Head of caudate nucleus (tissue), 42 donors: ENCODE measurements at regions not wholly inside any gene's neighbourhood (a gene's known extent, or its start where the extent isn't known, plus 50 kb on each side); places are given as distances from the start of the nearest gene placed in this dataset.

Experiments used
- DNase-seq, 42 donors: peaks; one replicate each; pipeline versions ENCODE4 v3.0.0 to v3.0.0-alpha.2; 2020 to 2021; ENCODE audit warnings: mixed read lengths in 7 of 42
- intact Hi-C: fragments of 100-400 bp; cut with DNase I; formaldehyde crosslinking; loops from one replicate; pipeline ENCODE4 v1.15.0; 2022

DNA sequence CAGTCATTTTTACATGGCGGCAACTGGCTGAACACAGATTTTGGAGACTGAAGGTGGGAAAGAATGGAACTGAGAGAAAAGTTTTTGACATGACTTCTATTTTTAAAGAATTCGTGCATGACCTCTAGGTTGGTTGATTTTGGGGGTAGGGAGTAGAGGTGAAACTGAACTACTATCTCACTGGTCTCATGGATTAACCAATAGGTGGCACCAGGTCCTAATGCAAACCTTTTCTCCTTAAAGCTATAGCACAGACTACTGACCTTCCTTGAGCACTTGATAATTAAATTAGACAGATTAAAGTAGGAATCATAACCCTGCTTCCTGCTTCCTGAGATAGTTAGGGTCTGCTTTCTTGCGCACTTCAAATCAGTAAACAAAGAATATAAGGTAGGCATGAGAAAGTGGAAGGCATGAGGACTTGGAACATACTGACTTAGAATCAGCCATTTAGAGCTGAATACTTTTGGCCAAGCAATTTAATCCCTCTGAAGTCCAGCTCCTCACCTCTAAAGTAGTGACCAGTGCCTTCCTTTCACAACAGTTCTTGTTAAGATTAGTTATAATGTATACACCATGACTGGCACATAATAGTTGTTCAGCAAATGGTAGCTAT, 206.0 kb downstream of the CENPF start:
- DNase-seq = no peak
- intact Hi-C loops = no loop called here

- no peak for DNase-seq
Observed at GRCh38 chr1:214816603-214817002, 213.6 kb downstream of the CENPF start.

DNA sequence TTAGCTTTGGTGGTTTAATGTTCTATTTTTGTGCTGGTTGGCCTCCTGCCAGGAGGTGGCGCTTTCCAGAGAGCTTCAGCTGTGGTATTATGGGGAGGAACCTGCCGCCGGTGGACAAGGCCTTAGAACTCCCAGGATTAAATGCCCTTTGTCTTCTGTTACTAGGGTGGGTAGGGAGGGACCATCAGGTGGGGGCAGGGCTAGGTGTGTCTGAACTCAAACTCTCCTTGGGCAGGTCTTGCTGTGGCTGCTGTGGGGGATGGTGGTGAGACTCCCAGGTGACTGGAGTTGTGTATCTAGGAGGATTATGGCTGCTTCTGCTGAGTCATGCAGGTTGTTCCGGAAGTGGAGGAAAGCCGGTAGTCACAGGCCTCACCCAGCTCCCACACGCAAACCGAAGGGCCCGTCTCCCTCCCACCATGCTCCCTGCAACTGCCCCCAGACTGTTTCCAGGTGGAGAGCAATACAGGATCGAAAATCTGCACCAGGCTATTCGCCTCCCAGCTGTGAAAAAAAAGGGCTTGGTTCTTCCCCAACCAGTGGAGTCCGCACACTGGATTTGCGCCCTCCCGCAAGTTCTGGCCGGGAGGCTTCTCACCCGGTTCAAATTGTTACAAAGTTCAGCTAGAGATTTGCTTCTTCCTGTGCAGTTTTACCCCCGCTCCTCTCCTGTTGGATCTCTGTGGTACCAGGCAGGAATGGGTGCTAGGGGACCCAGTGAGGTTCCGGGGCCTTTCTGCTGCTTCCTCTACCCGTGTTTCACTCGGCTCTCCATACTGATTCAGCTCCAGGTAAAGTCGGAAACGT, 220.5 kb downstream of the CENPF start:
- intact Hi-C loops = no loop called here
- DNase-seq = no peak

More at GRCh38 chr1:214816603-214817002, 213.6 kb downstream of the CENPF start:
- intact Hi-C loops = no loop called here

DNA sequence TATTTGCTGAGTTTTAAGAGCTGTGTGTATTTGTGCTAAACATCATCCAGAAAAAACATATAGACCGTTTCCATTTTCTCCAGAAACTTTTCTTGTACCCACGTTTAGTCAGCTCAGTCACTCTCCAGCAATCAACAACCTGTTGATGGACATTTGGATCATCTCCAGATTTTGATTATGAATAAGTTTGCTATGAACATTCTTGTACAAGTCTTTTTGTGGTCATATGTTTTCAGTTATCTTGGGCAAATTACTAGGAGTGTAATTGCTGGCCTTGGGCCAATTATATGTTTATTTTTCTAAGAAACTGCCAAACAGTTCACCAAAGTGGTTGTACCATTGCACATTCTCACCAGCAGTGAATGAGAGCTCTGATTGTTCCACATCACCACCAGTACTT, 221.8 kb downstream of the CENPF start:
- no peak for DNase-seq
- intact Hi-C loops = no loop called here

- intact Hi-C loops = no loop called here
- DNase-seq = no peak
Observed at GRCh38 chr1:214826619-214827018, 223.6 kb downstream of the CENPF start.

DNA sequence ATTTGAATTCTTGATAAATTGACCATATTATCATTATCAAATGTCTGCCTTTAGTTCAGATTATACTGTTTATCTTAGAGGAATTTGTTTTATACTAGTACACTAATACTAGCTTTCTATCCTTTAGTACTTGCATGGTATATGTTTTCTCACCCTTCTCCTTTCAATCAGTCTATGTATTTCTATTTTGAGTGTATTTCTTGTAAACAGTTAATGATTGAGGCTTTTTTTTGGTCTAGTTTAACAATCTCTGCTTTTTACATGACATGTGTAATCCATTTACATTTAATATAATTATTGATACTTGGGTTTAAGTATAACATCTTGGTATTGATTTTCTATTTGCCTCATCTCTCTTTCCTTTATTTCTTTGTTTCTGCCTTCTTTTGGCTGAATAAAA, 224.9 kb downstream of the CENPF start:
- intact Hi-C loops = no loop called here
- DNase-seq = no peak

GRCh38 chr1:214830941-214831340, 227.9 kb downstream of the CENPF start:
- no peak for DNase-seq
- intact Hi-C loops = no loop called here

GRCh38 chr1:214831956-214832355, 229.0 kb downstream of the CENPF start:
- intact Hi-C loops = no loop called here
- DNase-seq = no peak

GRCh38 chr1:214833178-214833756, 230.3 kb downstream of the CENPF start:
- no peak for DNase-seq
- intact Hi-C loops = no loop called here

- intact Hi-C loops = no loop called here
- DNase-seq = no peak
Observed at GRCh38 chr1:214837376-214837775, 234.4 kb downstream of the CENPF start.

GRCh38 chr1:214838351-214838750, 235.4 kb downstream of the CENPF start:
- no peak for DNase-seq
- intact Hi-C loops = no loop called here

- DNase-seq = no peak
- intact Hi-C loops = no loop called here
Observed at GRCh38 chr1:214840356-214840755, 237.4 kb downstream of the CENPF start.

- no peak for DNase-seq
- intact Hi-C loops = no loop called here
Observed at GRCh38 chr1:214842856-214843255, 239.7 kb upstream of the KCNK2 start.

- no peak for DNase-seq
- intact Hi-C loops = no loop called here
Observed at GRCh38 chr1:214843281-214843680, 239.3 kb upstream of the KCNK2 start.

DNA sequence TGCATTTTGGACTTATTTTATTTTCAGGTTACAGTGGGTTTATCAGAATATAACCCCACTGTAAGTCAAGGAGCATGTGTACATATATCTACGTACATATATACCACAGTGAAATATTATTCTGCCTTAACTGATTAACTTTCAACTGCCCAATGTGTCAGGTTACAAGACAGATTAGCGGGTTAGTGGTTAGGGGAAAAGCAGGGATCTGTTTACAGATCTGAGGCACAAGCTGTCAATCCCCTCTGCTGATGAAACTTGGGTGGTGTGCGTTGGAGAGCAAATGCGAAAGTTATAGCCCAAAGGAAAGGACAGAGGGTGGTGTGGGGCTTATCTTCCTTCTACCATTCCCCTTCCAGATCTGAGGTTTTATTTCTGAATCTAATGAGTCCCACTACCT, 238.2 kb upstream of the KCNK2 start:
- intact Hi-C loops = no loop called here
- DNase-seq = no peak

- intact Hi-C loops = no loop called here
- peak in 25 of 42 donors; percentile 5 to 67 (median 26) for DNase-seq
Observed at GRCh38 chr1:214846276-214846675, 236.3 kb upstream of the KCNK2 start.

- intact Hi-C loops = no loop called here
Observed at GRCh38 chr1:214847071-214847810, 235.3 kb upstream of the KCNK2 start.

DNA sequence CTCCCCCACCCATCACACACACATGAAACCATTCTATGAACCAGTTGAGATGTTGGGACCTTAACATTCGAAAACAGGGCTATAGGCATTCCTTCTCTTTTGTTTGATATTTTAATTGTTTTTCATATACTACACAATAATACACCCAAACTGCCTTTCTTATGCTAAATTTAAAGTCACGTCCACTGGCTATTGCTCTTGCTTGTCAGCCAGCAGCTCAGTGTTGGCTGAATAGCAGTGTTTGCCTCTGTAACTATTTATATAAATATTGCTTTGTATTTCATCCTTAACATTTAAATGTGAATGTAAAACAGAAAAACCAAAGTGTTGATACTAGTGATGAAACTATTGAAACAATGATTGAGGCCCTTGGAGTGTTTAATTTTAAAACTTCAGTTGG, 234.4 kb upstream of the KCNK2 start:
- intact Hi-C loops = no loop called here
- no peak for DNase-seq

More at GRCh38 chr1:214847071-214847810, 235.3 kb upstream of the KCNK2 start:
- DNase-seq = peak in 4 of 42 donors; percentile 5 to 23 (median 15)

DNA sequence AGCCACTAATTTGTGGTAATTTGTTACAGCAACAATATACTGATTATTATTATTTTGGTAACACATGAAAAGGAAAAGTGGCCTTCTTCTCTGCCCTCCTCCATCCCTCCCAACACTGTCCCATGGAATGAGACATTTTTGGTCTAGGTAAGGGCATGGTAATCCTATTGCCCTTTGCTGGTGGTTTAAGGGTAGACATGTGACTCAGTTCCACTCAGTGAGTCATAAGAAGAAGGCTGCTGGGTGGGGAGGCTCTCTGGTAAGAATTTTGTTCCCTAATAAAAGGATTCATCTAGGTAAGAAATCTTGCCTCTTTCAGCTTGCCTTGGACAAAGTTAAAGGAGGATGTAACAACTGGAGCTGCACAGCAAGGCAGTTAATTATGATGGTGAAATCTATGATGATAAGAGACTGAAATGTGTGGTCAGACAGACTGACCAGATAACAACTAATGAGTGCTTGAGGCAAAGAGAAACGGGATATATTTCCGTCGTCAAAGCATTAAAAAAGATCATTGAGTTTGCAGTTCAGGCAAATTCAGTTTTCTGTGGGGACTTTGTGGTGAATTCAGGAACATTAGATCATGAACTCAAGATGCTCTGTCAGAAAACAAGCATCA, 232.0 kb upstream of the KCNK2 start:
- intact Hi-C loops = no loop called here
- DNase-seq = no peak
